Erythroblast (primary cell): ENCODE measurements at regions not wholly inside any gene's neighbourhood (a gene's known extent, or its start where the extent isn't known, plus 50 kb on each side); places are given as distances from the start of the nearest gene placed in this dataset.

Source experiments
- GATA1 ChIP-seq: IDR thresholded peaks from 2 replicates; pipeline ENCODE4 v1.6.1; 2011; ENCODE audit warnings: low read depth, mild to moderate bottlenecking, control low read depth, low read length, moderate library complexity
- POLR2A ChIP-seq: IDR thresholded peaks from 2 replicates; pipeline ENCODE4 v1.6.1; 2011; ENCODE audit warnings: mild to moderate bottlenecking, low read length

DNA sequence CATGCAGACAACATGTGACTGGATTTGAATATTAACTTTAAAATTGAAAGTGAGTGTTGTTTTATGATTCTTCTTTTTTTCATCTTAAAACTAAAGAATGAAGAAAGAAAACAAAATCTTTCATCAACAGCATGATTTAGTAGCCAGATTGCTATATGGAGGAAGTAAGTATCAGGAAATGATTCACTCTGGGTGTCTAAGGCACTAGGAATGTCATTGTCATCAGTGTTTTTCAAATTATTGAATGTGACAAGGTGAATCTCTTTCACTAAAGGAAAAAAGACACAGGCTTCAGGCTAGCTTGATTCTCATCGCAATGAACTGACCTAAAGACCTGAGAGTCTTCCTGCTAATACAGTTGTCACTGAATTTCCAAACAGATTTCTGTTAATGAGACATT lies 430.1 kb downstream of the FBXO15 start:
- no peak for TF ChIP-seq POLR2A
- TF ChIP-seq GATA1, result no peak
